GM19240 (cell line): ENCODE measurements at regions not wholly inside any gene's neighbourhood (a gene's known extent, or its start where the extent isn't known, plus 50 kb on each side); places are given as distances from the start of the nearest gene placed in this dataset.
"Not testable (repeated sequence)": the region's sequence is repeated elsewhere in the genome, so short reads cannot be mapped to it uniquely, and the experiment has no call there.

Experiments
- DNase-seq: peaks from one replicate; pipeline ENCODE4 v3.0.0; 2011; ENCODE audit warnings: low spot score; ENCODE audit not compliant: insufficient read length

DNA sequence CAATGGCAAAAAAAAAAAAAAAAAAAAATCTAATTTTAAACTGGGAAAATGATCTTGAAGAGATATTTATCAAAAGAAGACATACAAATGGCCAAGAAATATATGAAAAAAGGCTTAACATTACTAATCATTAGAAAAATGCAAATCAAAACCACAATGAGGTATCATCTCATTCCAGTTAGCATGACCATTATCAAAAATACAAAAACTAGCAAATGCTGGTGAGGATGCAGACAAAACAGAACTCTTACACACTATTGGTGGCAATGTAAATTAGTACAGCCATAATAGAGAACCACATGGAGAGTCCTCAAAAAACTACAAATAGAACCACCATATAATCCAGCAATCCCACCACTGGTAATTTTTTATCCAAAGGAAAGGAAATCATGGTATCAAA, 489.6 kb downstream of the TNS3 start:
- DNase-seq: no peak

DNA sequence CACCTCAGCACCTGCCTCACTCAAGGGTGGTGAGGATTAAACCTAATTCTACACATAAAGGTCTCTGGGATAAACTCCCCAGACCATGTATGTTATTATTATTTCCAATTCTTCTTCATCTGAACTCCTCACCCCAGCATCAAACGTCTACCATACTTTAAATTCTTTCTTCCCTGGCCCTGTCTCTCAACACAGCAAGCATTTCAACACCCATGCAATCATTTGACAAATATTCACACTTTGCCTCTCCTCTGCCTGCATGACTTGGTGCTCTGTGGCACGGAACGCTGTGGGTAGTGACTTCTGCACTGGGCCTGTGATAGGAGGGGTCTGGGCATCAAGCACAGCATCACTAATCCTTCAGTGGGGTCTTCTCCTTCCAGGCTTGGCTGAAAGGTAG, 490.8 kb downstream of the TNS3 start:
- DNase-seq: no peak

DNA sequence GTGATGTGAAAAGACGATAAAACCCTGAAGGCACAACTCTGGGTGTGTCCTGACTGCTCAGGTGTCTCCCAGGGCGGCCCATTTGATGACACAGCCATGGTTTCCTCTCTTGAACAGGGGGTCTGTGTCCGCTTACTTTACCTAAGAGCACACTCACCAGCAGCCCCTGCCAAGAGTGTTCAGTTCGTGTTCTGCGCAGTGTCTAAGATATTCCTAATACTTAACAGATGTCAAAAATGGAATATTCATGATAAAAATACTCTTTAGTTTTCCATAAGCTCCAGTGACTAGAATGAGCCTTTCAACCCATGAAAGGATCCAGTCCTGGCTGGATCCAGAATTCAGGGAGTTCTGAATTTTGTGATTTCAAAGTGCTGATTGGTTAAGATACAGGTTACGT, 492.4 kb downstream of the TNS3 start:
- no peak for DNase-seq

DNA sequence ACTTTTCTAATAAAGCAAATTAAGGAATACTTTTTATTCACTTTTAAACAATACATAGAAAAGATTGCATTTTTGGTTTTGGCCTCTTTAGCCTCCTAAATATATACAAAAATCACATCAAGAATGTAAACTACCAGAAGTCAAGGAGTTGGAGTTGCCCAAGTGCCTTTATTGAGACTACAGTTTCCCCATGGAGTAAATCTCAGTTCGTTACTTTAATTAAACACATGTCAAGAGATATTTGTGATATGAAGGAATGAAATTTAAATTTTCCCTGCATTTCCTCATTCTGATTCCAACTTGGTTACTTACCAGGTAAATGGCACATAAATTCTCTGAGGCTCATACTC, 492.9 kb downstream of the TNS3 start:
- no peak for DNase-seq

DNA sequence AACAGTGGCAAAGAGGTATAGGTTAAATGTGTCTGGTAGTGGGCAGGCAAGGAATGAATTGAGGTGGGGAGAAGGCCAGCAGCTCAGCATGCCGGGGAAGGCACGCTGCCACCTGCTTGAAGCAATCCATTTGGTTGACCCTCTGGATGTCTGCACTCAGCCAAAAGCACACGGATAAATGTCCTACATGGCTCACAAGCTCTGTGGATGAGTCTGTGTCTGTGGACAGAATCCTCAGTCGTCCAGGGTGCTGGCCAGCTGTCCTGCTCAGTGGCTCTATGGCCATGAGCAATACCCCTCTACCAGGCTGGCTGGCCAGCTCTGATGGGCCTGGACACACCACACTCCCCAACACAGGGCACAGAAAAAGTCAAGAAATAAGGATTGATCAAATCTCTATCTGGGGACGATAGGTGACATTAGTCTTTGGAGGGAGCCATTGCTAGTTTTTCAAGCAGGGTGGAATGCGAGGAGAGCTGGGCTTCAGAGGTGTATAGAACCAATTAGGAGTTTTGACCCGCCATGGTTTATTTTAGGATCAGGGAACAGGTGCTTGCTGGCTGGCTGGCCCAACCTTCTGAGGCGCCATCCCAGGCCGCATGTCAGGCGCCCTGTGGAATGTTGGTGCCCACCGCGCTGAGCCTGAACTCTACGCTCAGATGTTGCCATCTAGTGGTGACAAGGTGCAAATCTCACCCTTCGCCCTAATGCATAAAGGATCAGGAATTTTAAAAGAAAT, 493.4 kb downstream of the TNS3 start:
- DNase-seq: peak; percentile 7

DNA sequence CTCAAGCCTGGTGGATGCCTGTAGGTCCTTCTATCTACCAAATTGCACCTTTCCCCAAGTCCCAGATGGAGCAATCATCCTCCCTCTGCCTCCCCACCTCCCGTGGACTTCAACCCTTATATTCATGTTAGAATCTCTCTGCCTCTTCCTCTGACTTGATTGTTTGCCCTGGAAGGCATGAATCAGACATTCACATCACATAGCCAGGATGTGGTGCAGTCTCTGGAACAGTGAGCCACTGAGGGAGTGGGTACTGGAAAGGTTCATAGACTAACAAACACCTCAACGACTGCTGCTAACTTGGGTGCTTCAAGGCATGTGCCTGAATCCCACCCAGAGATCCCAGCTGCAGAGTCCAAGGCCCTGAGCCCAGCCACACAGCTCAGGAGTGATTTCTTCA, 494.0 kb downstream of the TNS3 start:
- no peak for DNase-seq

DNA sequence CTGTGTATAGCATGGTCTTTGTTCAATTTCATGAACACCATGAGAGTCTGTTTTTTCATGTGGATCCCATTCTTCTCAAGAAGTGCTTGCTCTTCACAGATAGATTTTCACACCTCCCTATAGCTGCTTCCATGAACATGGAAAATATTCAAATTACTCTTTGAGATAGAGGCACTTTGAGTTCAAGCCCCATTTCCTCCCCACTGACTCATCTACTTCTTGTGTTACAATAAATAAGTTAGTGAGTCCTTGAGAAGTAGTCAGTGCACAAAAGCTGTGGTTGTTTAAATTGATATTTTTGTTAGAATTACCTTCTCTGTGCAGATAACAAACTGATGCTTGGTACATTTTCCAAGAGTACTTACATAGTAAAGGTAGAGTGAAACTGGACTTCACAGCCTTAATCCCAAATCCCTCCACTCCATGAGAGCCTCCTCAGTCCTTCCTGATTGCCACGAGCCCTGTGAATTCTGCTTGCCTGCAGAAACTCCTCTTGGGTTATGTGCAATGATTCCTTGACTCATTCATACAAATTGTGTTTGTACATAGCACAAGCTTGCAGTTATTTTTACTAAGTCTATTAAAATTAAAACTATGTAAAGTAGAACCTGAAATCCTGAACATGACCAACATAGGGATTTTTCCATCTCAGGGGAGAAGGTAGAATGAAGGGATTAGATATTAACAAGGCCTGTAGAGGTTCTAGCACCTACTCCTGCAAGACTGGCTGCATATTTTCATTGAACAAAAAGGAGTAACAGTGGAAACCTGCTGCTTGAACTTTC, 496.2 kb downstream of the TNS3 start:
- no peak for DNase-seq

DNA sequence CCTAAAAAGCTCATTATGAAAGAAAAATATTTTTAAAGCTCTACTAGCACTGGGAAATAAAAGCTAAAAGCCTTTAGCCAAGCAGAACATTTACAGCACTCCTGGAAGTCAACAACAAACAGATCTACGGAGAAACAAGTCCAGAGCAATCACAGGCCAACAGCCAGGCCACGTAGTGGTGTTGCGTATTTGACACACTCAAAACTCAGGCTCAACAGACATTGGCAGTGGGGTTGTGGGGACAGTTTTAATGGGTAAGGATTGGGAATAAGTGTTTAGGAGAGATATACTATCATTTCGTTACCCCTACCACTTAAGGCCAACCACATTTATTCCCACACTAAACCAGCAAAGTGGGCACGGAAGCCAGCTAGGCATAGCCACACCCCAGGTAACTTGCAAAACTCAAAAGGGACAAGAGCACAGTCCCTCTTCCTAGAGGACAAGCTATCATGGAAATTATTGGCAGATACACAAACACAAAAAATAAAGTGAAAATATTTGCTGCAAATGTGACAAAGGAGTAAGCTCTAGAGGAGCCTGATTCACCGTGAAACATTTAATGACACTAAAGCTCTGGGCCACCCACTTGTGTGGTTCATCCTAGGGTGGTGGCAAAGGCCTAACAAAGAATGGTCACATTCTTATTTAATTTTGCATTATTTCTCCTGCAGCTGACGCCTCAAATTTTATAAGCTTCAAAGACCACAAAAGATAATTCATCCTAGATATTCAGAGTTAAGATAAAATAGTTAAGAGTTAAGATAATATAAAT, 498.2 kb downstream of the TNS3 start:
- DNase-seq: no peak

DNA sequence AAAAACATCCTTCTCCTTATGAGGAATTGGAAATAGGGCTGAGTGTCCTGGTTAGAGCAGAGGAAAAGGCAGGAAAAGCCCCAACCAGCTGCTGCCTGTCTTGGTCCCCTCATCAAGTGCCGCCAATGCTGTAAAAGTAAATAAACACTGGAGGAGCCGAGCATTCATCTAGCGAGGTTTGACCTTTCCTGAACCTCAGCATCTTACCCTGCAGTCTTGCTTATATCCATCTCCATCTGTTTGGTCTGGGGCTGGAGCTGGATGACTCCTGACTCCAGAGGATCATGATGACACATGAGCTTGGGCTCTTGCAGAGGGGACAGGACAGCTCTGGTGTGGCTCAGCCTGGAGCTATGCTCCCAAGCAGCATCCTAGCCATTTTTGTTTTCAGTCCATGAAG, 501.1 kb downstream of the TNS3 start:
- no peak for DNase-seq

DNA sequence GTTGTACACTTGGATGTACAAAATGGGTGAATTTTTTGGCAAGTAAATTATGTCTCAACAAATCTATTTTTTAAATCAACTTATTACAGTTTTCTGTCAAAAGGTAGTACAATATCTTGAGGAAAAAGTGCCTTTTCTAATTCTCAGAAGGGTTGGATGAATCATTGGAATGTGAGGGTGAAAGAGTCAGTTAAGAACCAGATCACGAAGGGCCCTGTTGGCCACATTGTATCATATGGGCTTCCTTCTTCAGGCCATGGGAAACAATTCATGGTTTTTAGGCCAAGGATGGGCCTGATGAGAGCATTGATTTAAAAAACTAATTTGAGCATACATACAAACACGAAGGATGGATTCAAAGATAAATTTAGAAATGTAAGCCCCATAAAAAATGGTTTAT, 503.7 kb downstream of the TNS3 start:
- DNase-seq: no peak

DNA sequence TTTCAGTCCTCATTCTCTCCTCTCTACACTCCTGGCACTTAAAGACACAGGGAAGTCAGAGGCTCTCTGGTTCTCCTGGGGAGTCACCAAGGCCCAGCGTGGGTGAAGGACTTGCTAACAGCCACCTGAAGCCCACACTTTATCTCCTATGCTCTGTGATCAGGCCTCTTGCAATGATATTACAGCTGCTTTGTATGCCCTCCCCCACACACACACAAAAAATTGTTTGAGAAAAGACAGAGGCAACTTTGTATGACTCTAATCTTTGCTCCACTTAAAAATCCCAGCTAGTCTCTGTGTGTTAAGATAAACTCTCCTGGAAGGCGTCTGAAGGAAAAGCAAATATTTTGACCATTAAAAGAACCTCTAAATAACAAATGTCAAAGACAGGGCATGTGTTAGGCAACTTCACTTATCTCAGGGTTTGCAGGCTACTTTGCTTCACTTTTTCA, 507.2 kb downstream of the TNS3 start:
- DNase-seq: no peak

DNA sequence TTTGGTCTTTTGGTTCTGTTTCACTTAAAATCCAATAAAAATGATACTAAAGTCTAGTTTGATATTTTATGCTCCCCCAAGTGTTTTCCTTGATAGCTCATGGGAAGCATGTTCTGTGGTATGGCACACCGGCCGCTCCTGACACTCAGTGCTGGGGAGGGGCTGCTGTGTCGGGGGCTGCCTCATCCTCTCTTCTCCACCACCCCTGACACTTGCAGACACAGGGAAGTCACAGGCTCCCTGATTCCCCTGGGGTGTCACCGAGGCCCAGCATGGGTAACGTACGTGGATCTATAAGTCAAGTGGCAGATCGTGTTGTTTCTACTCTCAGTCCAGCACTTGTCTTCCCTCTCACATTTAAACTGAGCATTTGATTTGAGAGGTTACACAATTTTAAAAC, 508.6 kb downstream of the TNS3 start:
- DNase-seq: no peak

DNA sequence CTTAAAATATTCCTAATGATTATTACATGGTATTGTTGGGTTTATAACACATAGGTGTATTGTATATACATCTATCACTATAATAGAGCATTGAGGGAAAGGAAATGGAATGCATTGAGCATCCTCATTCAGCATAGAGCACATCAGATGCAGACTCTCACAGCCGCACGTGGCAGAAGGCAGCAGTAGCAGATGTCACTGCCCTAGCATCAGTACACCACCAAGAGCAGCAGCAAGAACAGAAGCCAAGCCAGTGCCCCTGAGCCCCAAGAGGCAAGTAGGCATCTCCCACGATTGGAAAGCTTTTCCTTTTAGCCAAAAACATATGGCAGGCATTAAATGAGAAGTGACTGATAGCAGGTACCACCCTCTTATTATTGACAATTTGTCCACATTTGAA, 510.0 kb downstream of the TNS3 start:
- no peak for DNase-seq

DNA sequence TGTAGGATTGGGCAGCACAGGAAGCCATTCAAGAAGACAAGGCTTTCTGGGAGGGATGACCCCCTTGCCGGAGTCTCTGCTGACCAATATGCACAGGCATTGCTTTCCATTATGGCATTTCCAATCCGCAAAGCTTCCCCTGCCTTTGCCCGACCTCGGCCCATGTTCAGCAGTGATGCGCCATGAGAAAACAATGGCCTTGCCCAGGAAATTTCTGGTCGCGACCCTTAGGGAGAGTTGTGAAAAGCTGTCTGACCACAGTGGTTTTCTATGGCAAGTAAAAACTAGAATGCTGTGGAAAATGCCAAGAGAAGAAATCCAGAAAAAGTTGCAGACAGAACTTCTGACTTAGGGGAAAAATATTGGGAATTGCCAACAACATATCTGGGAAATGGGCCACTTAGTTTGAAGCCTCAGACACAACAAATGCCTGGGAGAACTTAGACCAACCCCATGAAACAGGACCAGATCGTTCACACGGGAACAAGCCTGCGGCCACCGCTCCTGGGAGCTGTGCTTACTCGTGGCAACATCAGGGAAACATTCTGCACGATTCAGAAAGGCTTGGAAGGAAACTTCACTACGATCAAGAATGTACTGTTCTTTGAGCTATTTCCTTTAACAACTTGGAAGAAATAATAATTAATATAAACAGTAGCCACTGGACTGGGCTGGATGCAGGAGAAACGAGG, 512.4 kb downstream of the TNS3 start:
- no peak for DNase-seq

DNA sequence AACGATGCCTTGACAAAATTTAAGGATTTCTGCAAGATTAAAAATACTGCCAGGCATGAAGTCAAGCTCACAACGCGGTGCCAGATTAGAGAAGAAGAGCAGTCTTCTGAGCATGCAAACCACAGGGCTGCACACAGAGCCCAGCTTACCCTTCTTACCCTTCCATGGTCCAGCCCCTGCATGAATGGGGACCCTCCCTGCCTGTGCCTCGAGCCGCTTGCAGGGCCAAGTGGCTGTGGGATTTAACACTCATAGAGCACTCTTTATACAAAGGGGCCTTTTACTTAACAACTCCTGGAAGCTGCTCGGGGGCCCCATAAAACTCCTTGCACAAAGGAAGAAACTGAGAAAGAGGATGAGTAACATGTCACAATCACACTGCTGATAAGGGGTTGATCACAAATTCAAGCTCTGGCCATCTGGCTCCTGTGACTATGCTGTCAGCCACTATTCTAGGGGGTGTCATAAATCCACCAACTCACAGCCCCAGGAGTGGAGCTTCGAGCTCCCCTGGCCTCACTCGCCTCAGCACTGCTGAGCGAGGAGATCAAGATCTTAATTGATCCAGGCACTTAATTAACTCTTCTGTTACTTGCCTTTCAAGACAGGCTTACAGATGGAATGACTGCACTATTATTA, 514.8 kb downstream of the TNS3 start:
- DNase-seq: no peak

DNA sequence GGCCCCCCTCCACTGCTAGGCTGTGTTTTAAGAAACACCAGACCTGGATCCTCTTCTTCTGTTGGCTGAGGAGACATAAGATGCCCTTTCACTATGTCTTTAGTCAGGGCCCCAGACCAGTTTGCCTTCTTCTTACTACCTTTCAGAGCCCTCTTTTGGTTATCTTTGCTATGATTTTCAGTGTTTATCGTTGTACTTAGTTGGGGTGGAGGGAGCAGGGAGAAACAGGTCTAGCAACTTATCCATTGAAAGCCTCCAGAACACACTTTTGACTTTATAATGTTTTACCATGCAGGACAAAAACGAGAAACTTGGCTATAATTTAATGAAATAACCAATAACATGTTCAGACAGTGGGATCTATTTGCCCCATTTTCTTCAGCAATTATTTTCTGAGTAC, 525.2 kb downstream of the TNS3 start:
- no peak for DNase-seq

DNA sequence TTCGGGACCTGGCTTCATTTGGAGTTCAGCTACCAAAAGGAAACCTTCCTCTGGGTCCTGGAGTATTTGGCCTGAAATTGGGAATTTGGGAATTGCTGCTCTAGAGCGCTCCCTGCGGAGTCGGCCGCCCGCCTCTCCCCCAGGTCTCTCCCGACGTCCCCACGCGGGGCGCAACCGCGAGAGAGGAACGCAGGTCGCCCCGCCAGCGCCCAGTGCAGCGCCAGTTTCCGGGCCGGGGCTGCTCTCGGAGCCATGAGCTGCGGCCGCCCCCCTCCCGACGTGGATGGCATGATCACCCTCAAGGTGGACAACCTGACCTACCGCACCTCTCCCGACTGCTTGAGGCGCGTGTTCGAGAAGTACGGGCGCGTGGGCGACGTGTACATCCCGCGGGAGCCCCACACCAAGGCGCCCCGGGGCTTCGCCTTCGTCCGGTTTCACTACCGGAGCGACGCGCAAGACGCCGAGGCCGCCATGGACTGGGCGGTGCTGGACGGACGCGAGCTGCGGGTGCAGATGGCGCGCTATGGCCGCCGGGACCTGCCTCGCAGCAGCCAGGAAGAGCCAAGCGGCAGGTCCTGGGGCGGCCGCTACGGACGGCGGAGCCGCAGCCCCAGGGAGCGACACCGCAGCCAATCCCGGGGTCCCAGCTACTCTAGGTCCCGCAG, 529.2 kb downstream of the TNS3 start:
- not testable (repeated sequence) for DNase-seq

DNA sequence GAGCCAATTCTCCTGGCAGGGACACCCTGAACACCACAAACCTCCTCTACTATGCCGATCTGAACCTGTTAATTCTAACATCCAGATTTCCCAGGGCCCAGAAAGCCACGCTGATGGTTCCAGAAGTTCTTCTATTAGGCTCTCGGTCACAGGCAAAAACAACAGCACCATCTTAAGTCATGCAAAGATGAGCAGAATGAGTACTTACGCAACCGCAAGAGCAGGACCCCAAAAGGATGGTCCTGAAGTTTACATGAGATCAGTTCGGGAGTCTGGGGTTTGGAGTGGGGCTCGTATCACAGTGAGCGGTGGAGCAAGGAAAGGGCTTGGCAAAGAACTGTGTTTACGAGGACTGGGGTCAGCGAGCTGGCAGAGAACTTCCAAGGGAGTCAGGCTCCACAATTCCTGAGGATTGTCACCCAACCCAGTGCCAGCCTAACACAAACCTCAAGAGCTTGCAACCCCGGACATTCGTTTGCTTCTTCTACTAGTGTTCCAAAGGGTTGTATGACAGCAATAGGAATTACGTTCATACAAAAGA, 532.6 kb downstream of the TNS3 start:
- DNase-seq: no peak

DNA sequence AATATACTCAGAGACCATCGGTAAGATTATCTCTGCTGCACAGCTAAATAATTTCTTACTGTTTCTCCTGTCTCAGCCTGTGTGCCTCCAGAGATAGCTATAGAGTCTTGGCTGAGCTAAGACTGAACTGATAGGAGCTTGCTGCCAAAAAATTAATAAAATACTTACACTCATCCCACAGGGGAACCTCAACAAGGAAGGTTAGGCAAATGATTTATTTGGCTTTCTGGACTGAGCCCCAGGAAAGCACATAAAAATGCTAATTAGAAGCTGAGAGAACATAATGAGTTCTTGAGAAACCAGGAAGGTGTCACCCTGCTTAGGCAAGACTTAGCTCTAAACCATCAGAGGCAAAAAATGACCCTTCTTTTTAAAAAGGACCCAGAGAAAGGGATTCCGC, 534.5 kb downstream of the TNS3 start:
- no peak for DNase-seq

DNA sequence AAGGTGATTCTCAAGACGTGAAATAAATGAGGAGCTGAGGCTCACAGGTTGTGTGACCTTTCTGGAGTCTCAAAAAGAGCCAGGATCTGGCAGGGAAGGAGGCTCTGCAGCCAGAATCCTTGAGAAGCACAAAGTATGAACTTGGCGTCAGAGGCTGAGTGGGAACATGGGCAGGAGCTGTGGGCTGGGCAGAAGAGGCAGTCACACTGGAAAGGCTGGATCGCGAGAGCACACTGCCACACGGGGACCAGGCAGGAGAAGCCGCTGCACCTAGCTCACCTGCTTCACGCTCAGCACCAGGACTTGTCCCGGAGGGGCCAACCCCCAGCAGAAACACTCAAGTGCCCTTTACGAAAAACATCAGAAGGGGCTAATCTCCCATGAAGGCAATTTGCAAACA, 535.0 kb downstream of the TNS3 start:
- no peak for DNase-seq
